HepG2 (cell line): ENCODE measurements at regions not wholly inside any gene's neighbourhood (a gene's known extent, or its start where the extent isn't known, plus 50 kb on each side); places are given as distances from the start of the nearest gene placed in this dataset.
"Not testable (repeated sequence)": the region's sequence is repeated elsewhere in the genome, so short reads cannot be mapped to it uniquely, and the experiment has no call there.

ENCODE experiments used
- ATAC-seq: fragments of 200-7000 bp; cut with Tn5 transposase; 3 replicates; pipeline ENCODE4 v1.9.1; 2020; ENCODE audit warnings: mild to moderate bottlenecking, moderate library complexity
- BruUV-seq: library from RNA; stranded (reverse); fragments of 400-500 nt; replicated peaks from 2 replicates; lab custom pipeline; 2021; lab: Mats Ljungman, UMichigan
- CTCF ChIA-PET: fragments of 300-600 bp; formaldehyde crosslinking; extraction: SDS; loops from one replicate; lab custom pipeline; 2021; ENCODE audit warnings: low total read pairs, inconsistent platforms, low intra/inter-chr PET ratio; lab: Yijun Ruan, JAX
- POLR2A ChIA-PET: fragments of 350-600 bp; sonication (Branson Sonifier 250); formaldehyde crosslinking; loops from one replicate; lab custom pipeline; 2020; ENCODE audit warnings: antibody characterized with exemption, inconsistent platforms; lab: Yijun Ruan, JAX
- DNase-seq: peaks from one replicate; pipeline ENCODE4 v3.0.0-alpha.2; 2015; ENCODE audit warnings: low spot score
- FAIRE-seq: peaks from 3 replicates; lab custom pipeline; 2011; peaks lifted over from hg19 to GRCh38; lab: Jason Lieb, UNC
- H2AFZ ChIP-seq: one replicate; pipeline ENCODE4 v1.6.1; 2011; ENCODE audit warnings: low read length, inconsistent platforms
- H3K27ac ChIP-seq: fragments of 300-600 bp; 3 replicates; pipeline ENCODE4 v1.8.0; 2011; ENCODE audit warnings: mixed run types, mild to moderate bottlenecking, mixed read lengths, low read length, inconsistent platforms; ENCODE audit not compliant: insufficient read depth; ENCODE audit errors: extremely low read length
- H3K27me3 ChIP-seq, 2 experiments: fragments of 200-600 bp in 1 of 2; 2 replicates in 1 of 2; 3 replicates in 1 of 2; pipeline versions ENCODE4 v1.6.0 to v1.8.0; 2011; ENCODE audit warnings: low read length in 2 of 2, mild to moderate bottlenecking in 2 of 2, moderate library complexity in 2 of 2, inconsistent platforms in 1 of 2; ENCODE audit not compliant: insufficient read depth in 2 of 2, control insufficient read depth in 1 of 2
- H3K36me3 ChIP-seq, 2 experiments: fragments of 200-600 bp in 1 of 2; replicated peaks in 1 of 2; 2 replicates in 1 of 2; 3 replicates in 1 of 2; pipeline versions ENCODE4 v1.5.1 to v1.8.0; 2011; ENCODE audit warnings: low read length in 2 of 2, inconsistent platforms in 1 of 2; ENCODE audit not compliant: insufficient read depth in 2 of 2, control insufficient read depth in 1 of 2
- H3K4me1 ChIP-seq: 2 replicates; pipeline ENCODE4 v1.5.1; 2012; ENCODE audit warnings: low read length, inconsistent platforms; ENCODE audit not compliant: insufficient read depth
- H3K4me2 ChIP-seq: 2 replicates; pipeline ENCODE4 v1.6.0; 2011; ENCODE audit warnings: low read depth, low read length, inconsistent platforms
- H3K4me3 ChIP-seq, 3 experiments: fragments of 200-600 bp in 1 of 3; sonication (generic), shearing (Covaris generic) in 1 of 3; replicated peaks in 1 of 3; 2 replicates each; pipeline ENCODE4 v1.5.1; 2011 to 2016; ENCODE audit warnings: low read length in 3 of 3, inconsistent platforms in 2 of 3, low read depth in 2 of 3, mild to moderate bottlenecking in 2 of 3, control low read depth in 1 of 3, mixed read lengths in 1 of 3; ENCODE audit not compliant: insufficient read depth in 1 of 3
- H3K79me2 ChIP-seq: one replicate; pipeline ENCODE4 v1.6.1; 2011; ENCODE audit warnings: low read length, inconsistent platforms; ENCODE audit not compliant: insufficient read depth
- H3K9ac ChIP-seq: 2 replicates; pipeline ENCODE4 v1.6.0; 2011; ENCODE audit warnings: mild to moderate bottlenecking, low read depth, low read length, inconsistent platforms; ENCODE audit not compliant: insufficient read depth
- H3K9me3 ChIP-seq: 2 replicates; pipeline ENCODE4 v1.5.1; 2012; ENCODE audit warnings: mild to moderate bottlenecking, low read length
- H4K20me1 ChIP-seq: 2 replicates; pipeline ENCODE4 v1.6.0; 2011; ENCODE audit warnings: inconsistent platforms, mild to moderate bottlenecking, low read length, moderate library complexity; ENCODE audit not compliant: insufficient read depth
- ARNT2 ChIP-seq: sonication (generic); formaldehyde crosslinking; IDR thresholded peaks from 2 replicates; pipeline ENCODE4 v1.8.0; 2022; ENCODE audit warnings: mild to moderate bottlenecking, low read depth, missing genetic modification reagents, moderate library complexity
- MAFF ChIP-seq: IDR thresholded peaks from 2 replicates; pipeline ENCODE4 v1.6.1; 2011; ENCODE audit warnings: low read depth, low read length, improper control_type of control experiment
- MAFK ChIP-seq, 2 experiments: IDR thresholded peaks in 1 of 2; conservative IDR thresholded peaks in 1 of 2; 2 replicates each; pipeline ENCODE4 v1.6.1; 2011; ENCODE audit warnings: improper control_type of control experiment in 2 of 2, low read length in 2 of 2
- MBNL3 ChIP-seq: fragments of 250-450 bp; sonication (Bioruptor Pico); conservative IDR thresholded peaks from 2 replicates; pipeline ENCODE4 v1.8.0; 2022; ENCODE audit warnings: mild to moderate bottlenecking, inconsistent platforms
- SOX6 ChIP-seq, 2 experiments: fragments of 450-650 bp in 1 of 2; sonication (generic) in 1 of 2; formaldehyde crosslinking in 1 of 2; IDR thresholded peaks; 2 replicates each; pipeline versions ENCODE4 v1.4.0 to v1.6.1; 2017 to 2020; ENCODE audit warnings: antibody characterized with exemption in 1 of 2, mild to moderate bottlenecking in 1 of 2, missing genetic modification reagents in 1 of 2
- ZFP90 ChIP-seq: sonication (generic); formaldehyde crosslinking; IDR thresholded peaks from 2 replicates; pipeline ENCODE4 v1.8.0; 2022; ENCODE audit warnings: missing genetic modification reagents, mild to moderate bottlenecking, inconsistent platforms, borderline replicate concordance
- ZNF235 ChIP-seq: sonication (generic); formaldehyde crosslinking; IDR thresholded peaks from 2 replicates; pipeline ENCODE4 v1.8.1; 2023; ENCODE audit warnings: mild to moderate bottlenecking, missing genetic modification reagents, borderline replicate concordance
- WGBS: methylation state at CpG from one replicate; pipeline ENCODE4 v1.1.6; 2017; ENCODE audit warnings: low lambda C conversion rate; 5-methylcytosine and 5-hydroxymethylcytosine counted together
- in situ Hi-C: cut with HindIII; loops from 2 replicates; pipeline ENCODE4 v1.10.0; 2017; ENCODE audit warnings: low pct_unique_long_range_greater_than_20kb; ENCODE audit not compliant: extremely low pct_ligation_motif_present
- intact Hi-C: fragments of 100-400 bp; cut with micrococcal nuclease; formaldehyde crosslinking; loops from one replicate; pipeline ENCODE4 v1.10.0; 2022; ENCODE audit not compliant: unreplicated experiment
- TF ChIP-seq, protein P1 (sequence below): IDR thresholded peaks from 2 replicates; pipeline ENCODE4 v1.6.1; 2012; ENCODE audit warnings: inconsistent platforms
- TF ChIP-seq, protein P2 (sequence below): sonication (generic); formaldehyde crosslinking; IDR thresholded peaks from 2 replicates; pipeline ENCODE4 v1.4.0; 2020; ENCODE audit warnings: missing genetic modification reagents, borderline replicate concordance
- TF ChIP-seq, protein P3 (sequence below): sonication (generic); formaldehyde crosslinking; IDR thresholded peaks from 2 replicates; pipeline ENCODE4 v1.8.1; 2022; ENCODE audit warnings: mild to moderate bottlenecking, missing genetic modification reagents

DNA sequence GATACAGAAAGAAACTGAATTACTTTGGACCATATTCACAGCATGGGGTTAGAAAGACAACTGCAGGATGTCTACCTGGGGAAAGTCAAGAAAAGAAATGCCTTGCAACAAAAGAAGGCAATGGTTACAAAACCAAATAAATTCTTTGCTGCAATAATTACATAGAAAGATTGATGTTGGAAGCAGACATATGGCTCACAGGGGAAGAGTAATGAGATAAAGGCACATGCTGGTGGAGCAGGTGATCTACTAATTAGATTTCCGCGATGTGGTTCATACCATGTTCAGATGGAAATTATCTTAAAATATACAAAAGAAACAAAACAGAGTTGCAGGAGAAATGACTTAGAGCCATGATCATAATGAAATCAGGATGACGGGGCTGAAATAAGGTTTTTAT is 718.8 kb upstream of the PKDCC start (continued):
- TF ChIP-seq ZNF235 (CRISPR knock-in tag) (no peak), ARNT2 (CRISPR knock-in tag) (no peak), ZFP90 (no peak)
- TF ChIP-seq, protein P1, sequence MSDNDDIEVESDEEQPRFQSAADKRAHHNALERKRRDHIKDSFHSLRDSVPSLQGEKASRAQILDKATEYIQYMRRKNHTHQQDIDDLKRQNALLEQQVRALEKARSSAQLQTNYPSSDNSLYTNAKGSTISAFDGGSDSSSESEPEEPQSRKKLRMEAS = no peak

DNA sequence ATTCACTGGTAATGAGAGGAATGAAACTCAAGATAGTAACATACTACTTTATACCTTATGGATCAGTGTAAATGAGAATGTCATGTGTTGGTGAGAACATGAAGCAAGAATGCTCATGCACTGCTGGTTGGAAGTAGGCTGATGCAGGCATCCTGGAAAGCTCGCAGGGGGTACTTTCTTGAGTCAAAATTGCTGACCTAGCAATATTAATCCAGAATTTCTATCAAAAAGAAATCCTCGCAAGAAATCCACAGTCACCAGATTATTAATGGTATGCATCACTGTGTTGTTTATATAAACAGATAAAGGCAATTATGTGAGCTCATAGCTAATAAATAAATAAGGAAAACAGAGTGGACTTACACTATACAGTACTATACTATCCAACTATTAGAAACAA is 713.7 kb upstream of the PKDCC start:
- CTCF ChIA-PET = no interaction called here

DNA sequence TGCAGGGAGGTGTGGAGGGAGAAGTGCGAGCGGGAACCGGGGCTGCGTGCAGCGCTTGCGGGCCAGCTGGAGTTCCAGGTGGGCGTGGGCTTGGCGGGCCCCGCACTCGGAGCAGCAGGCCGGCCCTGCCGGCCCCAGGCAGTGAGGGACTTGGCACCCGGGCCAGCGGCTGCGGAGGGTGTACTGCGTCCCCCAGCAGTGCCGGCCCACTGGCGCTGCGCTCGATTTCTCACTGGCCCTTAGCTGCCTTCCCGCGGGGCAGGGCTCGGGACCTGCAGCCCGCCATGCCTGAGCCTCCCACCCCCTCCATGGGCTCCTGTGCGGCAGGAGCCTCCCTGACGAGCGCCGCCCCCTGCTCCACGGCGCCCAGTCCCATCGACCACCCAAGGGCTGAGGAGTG is 712.2 kb upstream of the PKDCC start:
- BruUV-seq, H3K4me2 ChIP-seq, POLR2A ChIA-PET, H3K79me2 ChIP-seq, H3K27me3 ChIP-seq, H3K27ac ChIP-seq, H3K4me1 ChIP-seq, intact Hi-C loops, H3K36me3 ChIP-seq, H4K20me1 ChIP-seq, H3K4me3 ChIP-seq, in situ Hi-C loops, H3K9me3 ChIP-seq, DNase-seq, ATAC-seq, CTCF ChIA-PET, FAIRE-seq, H2AFZ ChIP-seq, H3K9ac ChIP-seq: not testable (repeated sequence)
- 80% methylated on average over 1 of the region's 31 CpGs for WGBS

More for the DNA sequence above, 713.7 kb upstream of the PKDCC start:
- 11% methylated on average over 2 of the region's 2 CpGs for WGBS
- POLR2A ChIA-PET = no interaction called here
- in situ Hi-C loops = no loop called here
- Histone ChIP-seq H3K79me2 (no peaks in the 10 kb centered on the region), H3K27ac (no peak overlapping the region), H3K4me2 (no peak overlapping the region), H3K36me3 (no peaks in the 10 kb centered on the region), H4K20me1 (no peaks in the 10 kb centered on the region), H3K27me3 (no peaks in the 10 kb centered on the region), H3K4me1 (no peaks in the 10 kb centered on the region), H3K4me3 (no peak overlapping the region), H3K9ac (no peak overlapping the region), H2AFZ (no peak overlapping the region), H3K9me3 (no peaks in the 10 kb centered on the region)
- intact Hi-C loops = no loop called here
- ATAC-seq (no peak), DNase-seq (no peak), FAIRE-seq (no peak)
- BruUV-seq = no TSS peak
- no peak for TF ChIP-seq SOX6 (IDR thresholded peaks at IDR 0.05)
- TF ChIP-seq SOX6 (CRISPR knock-in tag; IDR thresholded peaks at IDR 0.05) = no peak
- TF ChIP-seq MAFK (conservative IDR thresholded peaks at IDR 0.05 in 1 of 2, IDR thresholded peaks at IDR 0.05 in 1 of 2; ENCODE audit: low read length in 2 of 2) = peak; percentile 98 to 99
- peak; percentile 99 for TF ChIP-seq MAFF
- TF ChIP-seq, protein P2, sequence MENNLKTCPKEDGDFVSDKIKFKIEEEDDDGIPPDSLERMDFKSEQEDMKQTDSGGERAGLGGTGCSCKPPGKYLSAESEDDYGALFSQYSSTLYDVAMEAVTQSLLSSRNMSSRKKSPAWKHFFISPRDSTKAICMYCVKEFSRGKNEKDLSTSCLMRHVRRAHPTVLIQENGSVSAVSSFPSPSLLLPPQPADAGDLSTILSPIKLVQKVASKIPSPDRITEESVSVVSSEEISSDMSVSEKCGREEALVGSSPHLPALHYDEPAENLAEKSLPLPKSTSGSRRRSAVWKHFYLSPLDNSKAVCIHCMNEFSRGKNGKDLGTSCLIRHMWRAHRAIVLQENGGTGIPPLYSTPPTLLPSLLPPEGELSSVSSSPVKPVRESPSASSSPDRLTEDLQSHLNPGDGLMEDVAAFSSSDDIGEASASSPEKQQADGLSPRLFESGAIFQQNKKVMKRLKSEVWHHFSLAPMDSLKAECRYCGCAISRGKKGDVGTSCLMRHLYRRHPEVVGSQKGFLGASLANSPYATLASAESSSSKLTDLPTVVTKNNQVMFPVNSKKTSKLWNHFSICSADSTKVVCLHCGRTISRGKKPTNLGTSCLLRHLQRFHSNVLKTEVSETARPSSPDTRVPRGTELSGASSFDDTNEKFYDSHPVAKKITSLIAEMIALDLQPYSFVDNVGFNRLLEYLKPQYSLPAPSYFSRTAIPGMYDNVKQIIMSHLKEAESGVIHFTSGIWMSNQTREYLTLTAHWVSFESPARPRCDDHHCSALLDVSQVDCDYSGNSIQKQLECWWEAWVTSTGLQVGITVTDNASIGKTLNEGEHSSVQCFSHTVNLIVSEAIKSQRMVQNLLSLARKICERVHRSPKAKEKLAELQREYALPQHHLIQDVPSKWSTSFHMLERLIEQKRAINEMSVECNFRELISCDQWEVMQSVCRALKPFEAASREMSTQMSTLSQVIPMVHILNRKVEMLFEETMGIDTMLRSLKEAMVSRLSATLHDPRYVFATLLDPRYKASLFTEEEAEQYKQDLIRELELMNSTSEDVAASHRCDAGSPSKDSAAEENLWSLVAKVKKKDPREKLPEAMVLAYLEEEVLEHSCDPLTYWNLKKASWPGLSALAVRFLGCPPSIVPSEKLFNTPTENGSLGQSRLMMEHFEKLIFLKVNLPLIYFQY (CRISPR knock-in tag) = no peak
- TF ChIP-seq, protein P3, sequence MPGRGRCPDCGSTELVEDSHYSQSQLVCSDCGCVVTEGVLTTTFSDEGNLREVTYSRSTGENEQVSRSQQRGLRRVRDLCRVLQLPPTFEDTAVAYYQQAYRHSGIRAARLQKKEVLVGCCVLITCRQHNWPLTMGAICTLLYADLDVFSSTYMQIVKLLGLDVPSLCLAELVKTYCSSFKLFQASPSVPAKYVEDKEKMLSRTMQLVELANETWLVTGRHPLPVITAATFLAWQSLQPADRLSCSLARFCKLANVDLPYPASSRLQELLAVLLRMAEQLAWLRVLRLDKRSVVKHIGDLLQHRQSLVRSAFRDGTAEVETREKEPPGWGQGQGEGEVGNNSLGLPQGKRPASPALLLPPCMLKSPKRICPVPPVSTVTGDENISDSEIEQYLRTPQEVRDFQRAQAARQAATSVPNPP = no peak
- TF ChIP-seq MBNL3 = no peak
